GM18909 (cell line): ENCODE measurements at regions not wholly inside any gene's neighbourhood (a gene's known extent, or its start where the extent isn't known, plus 50 kb on each side); places are given as distances from the start of the nearest gene placed in this dataset.
"Not testable (repeated sequence)": the region's sequence is repeated elsewhere in the genome, so short reads cannot be mapped to it uniquely, and the experiment has no call there.

Experiments
- ATAC-seq: cut with Tn5 transposase; IDR thresholded peaks from one replicate; pipeline ENCODE4 v1.9.1; 2021; ENCODE audit warnings: mild to moderate bottlenecking; ENCODE audit not compliant: unreplicated experiment, poor library complexity

GRCh38 chr6:121743691-121744090 lies 308.2 kb downstream of the GJA1 start:
- no peak for ATAC-seq

DNA sequence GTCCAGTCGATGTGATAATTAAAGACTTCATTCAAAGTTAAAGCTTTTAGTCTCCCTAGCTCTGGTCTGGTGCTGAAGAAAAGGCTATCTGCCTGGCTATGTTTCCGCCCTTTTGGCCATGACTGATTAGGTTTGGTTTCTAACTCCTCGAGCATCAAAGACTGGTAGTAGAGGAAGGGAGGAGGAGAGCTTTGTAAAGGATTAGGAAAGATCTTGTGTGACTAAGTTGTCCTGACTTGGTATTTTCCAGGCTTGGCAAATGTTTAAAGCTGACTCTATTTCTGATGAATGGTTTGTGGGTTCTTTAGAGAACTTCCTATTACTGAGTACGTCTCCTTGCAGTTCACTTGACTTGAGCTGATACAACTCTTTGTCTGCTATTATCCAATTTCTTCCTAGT lies 312.9 kb downstream of the GJA1 start:
- no peak for ATAC-seq

DNA sequence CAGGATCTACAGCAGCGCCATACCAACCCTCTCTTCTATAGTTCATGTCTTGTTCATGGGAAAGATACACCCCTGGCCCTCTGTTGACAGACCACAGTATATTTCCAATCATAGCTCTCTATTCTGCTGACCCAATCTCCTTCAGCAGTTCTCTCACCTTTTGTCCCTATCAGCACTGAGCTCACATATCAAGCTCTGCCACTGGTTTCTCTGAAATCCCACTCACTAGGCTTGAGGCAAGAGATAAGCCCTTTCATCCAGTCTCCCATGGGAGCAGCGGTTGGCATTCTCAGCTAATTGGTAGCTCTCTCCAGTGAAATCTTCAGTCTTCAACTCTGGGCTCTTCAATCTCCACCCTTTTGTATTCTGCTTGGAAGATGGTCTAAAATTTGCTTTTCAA lies 313.4 kb downstream of the GJA1 start:
- ATAC-seq: no peak

- no peak for ATAC-seq
Measured at GRCh38 chr6:121755485-121755884, 320.0 kb downstream of the GJA1 start.

- ATAC-seq: no peak
Measured at GRCh38 chr6:121756666-121757065, 321.2 kb downstream of the GJA1 start.

DNA sequence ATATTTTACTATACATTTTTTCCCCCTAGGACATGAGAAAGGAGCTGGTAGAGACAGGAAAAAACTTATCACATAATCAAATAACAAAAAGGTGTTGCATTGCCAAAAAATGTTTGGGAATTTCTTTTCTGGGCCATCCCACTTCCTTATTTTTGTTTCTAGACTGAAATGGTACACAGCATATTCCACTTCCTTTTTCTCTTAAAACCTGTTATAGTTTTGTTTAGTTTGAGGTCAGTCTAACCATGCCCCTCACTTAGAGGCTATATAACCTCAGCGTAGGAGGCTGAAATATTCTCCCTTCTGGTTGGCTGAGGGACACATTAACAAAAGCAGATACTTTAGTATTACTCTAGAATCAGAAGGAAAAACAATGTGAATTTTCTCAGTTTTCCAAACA lies 323.9 kb downstream of the GJA1 start:
- ATAC-seq: peak; percentile 74

DNA sequence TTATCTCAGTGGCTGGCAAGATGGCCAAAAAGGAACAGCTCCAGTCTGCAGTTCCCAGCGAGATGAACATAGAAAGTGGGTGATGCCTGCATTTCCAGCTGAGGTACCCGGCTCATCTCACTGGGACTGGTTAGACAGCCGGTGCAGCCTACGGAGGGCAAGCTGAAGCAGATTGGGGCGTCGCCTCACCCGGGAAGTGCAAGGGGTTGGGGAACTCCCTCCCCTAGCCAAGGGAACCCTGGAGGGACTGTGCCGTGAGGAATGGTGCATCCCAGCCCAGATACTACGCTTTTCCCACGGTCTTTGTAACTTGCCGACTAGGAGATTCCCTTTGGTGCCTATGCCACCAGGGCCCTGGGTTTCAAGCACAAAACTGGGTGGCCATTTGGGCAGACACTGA lies 324.7 kb downstream of the GJA1 start:
- ATAC-seq: no peak

GRCh38 chr6:121760745-121761144 lies 325.3 kb downstream of the GJA1 start:
- no peak for ATAC-seq

DNA sequence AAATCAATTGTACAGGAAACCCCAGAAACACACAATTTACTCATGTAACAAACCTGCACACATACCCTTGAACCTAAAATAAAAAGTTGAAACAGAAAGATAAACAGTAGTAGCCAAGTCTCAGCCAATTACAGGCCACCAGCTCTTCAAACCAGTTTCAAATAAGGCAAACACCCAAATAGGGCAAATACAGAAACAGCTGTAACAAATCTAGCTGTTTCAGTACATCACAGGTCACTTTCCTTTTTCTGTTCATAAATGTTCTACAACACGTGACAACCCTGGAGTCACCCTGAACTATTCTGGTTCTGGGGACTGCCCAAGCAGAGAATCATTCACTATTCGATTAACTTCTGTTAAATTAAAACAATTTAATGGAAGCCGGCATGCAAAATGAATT lies 329.0 kb downstream of the GJA1 start:
- peak; percentile 81 for ATAC-seq

- ATAC-seq: no peak
Measured at GRCh38 chr6:121765060-121765459, 329.6 kb downstream of the GJA1 start.

DNA sequence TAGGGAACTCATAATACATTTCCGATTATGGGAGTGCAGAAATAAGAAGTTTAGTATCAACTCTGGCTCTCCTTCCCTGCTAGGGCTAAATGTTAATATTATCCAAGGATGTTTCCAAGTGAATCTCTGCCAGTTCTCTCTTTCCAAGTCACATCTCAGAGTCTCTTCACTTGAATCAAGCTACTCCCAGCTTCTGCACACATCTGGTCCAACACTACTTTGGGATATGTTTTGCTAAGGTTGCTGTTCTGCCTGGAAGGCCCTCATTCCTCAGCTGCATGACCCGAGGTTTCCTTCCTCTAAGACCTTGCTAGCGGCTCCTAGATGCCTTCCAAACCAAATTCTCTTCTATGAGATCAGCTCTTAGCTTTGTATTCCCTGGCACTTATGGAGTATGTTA lies 331.8 kb downstream of the GJA1 start:
- no peak for ATAC-seq

DNA sequence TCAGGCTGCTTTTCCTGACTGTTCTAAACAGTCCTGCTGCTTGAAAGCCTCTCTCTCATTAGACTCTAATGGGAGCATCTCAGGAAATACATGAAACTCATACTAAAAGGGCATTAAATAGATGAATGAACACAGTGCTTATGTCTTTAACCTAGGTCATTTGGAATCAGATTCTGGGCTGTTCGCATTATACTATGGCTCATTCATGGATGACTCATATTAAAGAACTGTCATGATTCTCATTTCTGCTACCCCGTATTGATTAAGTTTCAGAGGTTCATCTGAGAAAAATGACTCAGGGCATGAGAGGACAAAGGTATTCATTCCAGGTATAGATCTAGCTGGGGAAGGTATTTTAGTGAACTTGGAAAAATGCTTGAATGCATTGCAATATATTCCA lies 335.5 kb downstream of the GJA1 start:
- peak; percentile 72 for ATAC-seq

- peak; percentile 88 for ATAC-seq
Measured at GRCh38 chr6:121771937-121772720, 336.7 kb downstream of the GJA1 start.

DNA sequence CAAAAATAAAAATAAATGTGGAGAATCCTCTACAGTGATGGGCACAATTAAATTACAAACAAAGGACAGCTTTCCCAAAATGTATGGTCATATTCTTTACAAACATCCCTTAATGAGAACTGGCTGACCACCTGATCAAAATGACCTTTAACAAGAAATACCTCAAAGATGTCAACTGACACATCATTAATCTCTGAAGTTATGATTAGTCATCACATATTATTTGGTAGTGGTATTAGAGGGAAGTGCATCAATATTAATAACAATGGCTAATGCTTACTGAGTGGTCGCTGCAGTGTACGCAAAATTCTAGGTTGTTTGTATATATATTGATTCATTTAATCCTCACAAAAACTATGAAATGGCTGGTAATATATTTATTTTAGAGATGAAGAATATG lies 340.6 kb downstream of the GJA1 start:
- ATAC-seq: no peak

DNA sequence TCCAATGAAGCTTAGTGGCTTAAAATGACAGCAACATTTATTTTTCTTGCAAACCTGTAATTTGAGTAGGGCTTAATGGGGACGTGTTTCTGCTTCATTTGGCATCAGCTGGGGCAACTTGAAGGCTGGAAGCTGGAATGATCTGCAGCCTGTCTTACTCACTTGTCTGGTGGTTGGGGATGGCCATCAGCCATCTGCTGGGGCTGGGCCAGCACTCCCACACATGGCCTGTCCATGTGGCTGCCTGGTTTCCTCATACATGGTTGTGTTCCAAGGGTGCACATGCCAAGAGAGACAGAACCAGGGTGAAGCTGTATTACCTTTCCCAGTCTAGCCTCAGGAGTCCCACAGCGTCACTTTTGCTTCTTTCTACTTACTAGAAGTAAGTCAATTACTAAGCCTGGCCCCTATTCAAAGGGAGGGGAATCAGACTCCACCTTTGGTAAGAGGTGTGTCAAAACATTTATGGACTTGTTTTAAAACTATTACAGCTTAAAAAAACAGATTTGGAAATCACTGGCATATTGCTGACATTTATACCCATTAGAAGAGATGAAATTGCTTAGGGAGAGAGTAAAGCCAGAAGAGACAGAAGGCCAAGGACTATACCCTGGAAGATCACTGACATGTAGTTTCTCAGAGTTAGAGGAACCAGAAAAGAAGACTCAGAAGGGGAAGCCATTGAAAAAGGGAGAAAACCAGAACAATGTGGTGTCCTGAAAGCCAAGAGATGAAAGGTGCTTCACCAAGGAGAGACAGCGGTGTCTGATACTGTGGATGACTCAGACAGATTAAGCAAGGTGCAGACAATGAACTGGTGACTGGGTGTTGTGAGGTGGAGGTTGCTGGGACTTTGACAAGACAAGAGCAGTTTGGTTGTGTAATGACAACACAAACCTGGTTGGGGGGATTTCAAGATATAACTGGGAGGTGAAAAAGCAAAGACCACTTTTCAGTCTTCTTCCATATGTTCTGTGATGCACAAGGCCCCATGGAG lies 345.2 kb downstream of the GJA1 start:
- ATAC-seq: no peak

DNA sequence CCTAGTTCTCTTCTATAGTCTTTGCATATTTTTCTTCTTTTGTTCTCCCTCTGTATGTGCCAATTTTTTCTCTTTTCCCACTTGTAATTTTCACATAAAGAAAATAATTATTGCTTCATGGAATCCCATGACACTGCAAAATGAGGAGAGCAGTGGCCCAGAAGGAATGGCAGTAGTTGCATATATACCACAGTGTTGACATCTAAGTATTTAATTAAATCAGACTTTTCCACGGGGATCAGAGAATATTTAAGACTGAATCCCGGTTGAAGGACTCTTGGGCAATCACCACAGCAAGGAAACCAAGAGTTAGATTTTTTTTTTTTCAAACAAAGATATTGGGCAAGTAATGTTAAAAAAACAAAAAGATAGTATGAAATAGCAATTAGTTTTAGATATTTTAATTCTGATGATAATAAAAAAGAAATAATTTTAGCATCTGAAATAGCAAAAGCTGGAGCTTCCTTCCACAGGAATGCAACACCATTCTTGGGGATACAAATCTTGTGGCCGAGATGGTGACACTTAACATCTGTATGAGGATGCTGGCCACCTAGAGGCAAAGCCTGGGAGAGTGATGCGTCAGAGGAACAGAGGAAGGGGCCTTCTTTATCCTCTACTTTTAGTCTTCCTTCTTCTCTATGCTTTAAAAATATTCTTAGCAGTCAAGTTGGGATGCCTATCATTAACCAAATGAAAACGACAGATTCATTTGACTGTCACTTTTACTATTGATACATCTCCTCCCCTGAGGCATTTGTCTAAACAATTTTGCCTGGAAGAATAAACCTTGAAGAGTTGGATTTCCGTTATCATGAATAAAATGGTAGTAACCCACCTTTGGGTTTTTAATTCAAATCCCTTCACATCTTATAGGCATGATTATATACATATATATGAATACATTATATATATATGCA lies 356.2 kb downstream of the GJA1 start:
- ATAC-seq: no peak

DNA sequence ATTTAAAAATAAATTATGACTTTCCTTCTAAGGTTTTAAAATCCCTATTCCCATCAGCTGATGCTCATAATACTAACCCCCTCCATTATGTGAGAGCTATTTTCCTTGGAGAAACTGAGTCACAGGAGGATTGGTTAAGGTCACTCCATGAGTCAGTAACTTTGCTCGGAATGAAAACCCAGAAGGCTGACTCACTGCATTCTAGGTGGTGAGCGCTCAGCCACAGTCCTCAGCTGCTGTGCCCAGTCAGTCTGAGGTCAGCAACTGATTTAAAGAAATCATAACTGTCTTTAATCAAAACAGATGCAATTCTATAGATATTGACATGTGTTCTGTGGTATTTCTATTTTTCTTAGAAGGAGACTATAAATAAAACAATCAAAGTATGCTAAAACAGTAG lies 359.2 kb downstream of the GJA1 start:
- ATAC-seq: no peak

DNA sequence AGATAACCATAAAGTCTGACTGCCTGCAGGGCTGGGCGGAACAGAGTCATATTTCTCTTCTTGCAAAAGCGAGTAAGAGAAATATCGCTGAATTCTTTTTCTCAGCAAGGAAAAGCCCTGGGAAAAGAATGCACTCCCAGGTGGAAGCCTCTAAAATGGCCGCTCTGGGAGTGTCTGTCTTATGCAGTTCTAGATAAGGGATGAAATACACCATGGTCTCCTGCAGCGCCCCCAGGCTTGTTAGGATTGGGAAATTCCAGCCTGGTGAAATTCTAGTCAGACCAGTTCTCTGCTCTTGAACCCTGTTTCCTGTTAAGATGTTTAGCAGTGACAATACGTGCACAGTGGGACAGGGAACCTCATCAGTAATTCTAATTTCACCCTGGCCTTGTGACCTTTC lies 362.2 kb downstream of the GJA1 start:
- ATAC-seq: not testable (repeated sequence)

DNA sequence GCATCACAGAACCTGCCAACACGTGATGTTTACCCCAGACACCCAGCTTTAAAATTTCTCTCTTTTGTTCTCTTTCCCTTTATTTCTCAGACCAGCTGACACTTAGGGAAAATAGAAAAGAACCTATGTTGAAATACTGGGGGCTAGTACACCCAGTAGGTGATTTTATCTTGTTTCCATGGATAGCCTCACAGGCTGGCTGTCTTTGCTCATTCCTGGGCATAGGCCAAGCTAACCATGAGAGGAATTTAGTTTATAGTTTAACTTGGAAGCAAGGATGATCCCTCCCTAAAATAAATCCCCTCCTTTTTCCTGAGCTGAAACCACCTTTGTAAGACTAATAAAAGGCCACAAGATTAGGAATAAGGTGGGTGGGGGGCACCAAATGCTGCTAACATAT lies 362.7 kb downstream of the GJA1 start:
- ATAC-seq: not testable (repeated sequence)

DNA sequence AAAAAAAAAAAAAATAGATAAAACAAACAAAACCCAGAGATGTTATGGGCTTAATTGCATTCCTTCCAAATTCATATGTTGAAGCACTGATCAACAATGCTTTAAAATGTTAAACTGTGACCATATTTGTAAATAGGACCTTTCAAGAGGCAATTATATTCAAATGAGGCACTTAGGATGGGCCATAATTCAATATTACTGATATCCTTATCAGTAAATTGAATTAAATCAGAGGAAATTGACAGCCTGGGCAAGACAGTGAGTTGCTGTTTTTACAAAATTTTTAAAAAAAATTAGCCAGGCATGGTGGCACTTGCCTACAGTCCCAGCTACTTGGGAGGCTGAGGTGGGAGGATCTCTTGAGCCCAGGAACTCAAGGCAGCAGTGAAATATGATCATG lies 364.1 kb downstream of the GJA1 start:
- no peak for ATAC-seq
